ENCODE measurements at regions not wholly inside any gene's neighbourhood (a gene's known extent, or its start where the extent isn't known, plus 50 kb on each side); places are given as distances from the start of the nearest gene placed in this dataset.
"Not testable (repeated sequence)": the region's sequence is repeated elsewhere in the genome, so short reads cannot be mapped to it uniquely, and the experiment has no call there.

DNA sequence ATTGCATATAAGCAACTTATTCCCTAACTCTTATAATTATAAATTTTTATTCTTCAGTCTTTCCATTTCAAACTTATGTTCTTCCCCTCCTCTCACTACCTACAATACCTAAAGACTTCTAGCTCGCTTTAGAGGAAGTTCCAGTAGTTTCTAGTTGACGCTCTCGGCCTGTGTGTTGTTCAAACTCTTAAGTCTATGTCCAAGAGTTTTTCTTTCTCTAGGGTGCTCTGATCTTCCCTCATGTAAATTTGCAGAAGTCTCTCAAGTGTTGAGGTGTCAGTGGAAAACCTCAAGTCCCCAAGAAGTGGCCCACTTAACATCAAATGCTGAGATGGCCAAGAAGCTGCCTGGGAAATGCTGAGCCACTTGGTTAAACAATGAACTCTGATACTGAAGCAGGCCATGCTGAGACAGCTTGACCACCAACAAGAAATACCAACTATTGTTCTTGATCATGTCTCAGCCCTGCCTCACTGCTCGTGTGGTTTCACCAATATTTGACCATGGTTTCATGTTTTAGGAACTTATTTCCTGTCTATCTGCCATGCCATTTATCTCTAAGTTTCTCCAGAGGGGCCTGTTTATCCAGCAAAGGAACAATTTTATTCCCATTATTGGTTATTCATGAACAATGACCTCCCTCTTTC is 100.9 kb upstream of the TCF21 start:
- H3K27me3 ChIP-seq: no peaks in the 10 kb centered on the region
- no peaks in the 10 kb centered on the region for H3K9me3 ChIP-seq
- no peak for ATAC-seq
- 85 to 88% methylated on average over 4 of the region's 4 CpGs for WGBS, 2 donors (ENCODE audit: low coverage in 1 of 2)
- H3K4me3 ChIP-seq: no peak overlapping the region
- TF ChIP-seq EP300 (IDR thresholded peaks at IDR 0.05) (no peak), POLR2A (IDR thresholded peaks at IDR 0.05) (no peak), POLR2AphosphoS5 (IDR thresholded peaks at IDR 0.05) (no peak)
- TF ChIP-seq, protein P1, sequence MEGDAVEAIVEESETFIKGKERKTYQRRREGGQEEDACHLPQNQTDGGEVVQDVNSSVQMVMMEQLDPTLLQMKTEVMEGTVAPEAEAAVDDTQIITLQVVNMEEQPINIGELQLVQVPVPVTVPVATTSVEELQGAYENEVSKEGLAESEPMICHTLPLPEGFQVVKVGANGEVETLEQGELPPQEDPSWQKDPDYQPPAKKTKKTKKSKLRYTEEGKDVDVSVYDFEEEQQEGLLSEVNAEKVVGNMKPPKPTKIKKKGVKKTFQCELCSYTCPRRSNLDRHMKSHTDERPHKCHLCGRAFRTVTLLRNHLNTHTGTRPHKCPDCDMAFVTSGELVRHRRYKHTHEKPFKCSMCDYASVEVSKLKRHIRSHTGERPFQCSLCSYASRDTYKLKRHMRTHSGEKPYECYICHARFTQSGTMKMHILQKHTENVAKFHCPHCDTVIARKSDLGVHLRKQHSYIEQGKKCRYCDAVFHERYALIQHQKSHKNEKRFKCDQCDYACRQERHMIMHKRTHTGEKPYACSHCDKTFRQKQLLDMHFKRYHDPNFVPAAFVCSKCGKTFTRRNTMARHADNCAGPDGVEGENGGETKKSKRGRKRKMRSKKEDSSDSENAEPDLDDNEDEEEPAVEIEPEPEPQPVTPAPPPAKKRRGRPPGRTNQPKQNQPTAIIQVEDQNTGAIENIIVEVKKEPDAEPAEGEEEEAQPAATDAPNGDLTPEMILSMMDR (IDR thresholded peaks at IDR 0.05): no peak
- H3K36me3 ChIP-seq: no peaks in the 10 kb centered on the region
- H3K27ac ChIP-seq: no peak overlapping the region
- no peaks in the 10 kb centered on the region for H3K4me1 ChIP-seq

DNA sequence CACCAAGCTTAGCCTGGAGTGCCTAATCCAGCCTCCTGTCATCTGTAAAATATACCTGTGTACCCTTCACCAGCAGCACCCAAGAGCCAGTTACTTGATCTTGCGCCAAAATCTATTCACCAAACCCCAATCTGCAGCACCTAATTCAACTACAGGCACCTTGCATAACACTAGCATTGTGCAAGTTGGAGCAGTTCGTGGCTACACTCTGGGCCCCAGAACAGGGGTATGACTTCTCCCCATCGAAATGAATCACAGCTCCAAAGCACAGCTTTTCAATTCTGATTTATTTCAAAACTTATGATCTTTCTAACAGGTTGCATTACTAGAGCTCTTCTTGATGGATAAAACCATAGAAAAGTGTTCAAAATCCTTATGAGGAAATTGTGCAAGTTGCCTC is 100.4 kb upstream of the TCF21 start:
- Histone ChIP-seq H3K4me3 (no peak overlapping the region), H3K36me3 (no peaks in the 10 kb centered on the region), H3K27me3 (no peaks in the 10 kb centered on the region), H3K9me3 (no peaks in the 10 kb centered on the region), H3K4me1 (no peaks in the 10 kb centered on the region), H3K27ac (no peak overlapping the region)
- TF ChIP-seq EP300 (IDR thresholded peaks at IDR 0.05) (no peak), POLR2A (IDR thresholded peaks at IDR 0.05) (no peak), POLR2AphosphoS5 (IDR thresholded peaks at IDR 0.05) (no peak)
- TF ChIP-seq, protein P1 (IDR thresholded peaks at IDR 0.05): no peak
- 93 to 97% methylated on average over 2 to 3 of the region's 3 CpGs for WGBS, 2 donors (ENCODE audit: low coverage in 1 of 2)
- no peak for ATAC-seq

DNA sequence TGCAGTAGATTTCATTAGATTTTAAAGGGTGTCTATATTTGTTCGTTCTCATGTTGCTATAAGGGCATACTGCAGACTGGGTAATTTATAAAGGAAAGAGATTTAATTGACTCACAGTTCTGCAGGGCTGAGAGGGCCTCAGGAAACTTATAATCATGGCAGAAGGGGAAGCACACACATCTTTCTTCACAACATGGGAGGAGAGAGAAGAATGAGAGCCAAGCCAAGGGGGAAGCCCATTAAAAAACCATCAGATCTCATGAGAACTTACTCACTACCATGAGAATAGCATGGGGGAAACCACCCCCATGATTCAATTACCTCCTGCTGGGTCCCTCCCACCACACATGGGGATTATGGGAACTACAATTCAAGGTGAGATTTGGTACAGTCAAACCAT is 99.5 kb upstream of the TCF21 start:
- ATAC-seq, H3K27ac ChIP-seq, H3K4me3 ChIP-seq, H3K27me3 ChIP-seq, H3K9me3 ChIP-seq, H3K4me1 ChIP-seq, H3K36me3 ChIP-seq: not testable (repeated sequence)
- WGBS, 2 donors (ENCODE audit: low coverage in 1 of 2): 88 to 100% methylated on average over 1 of the region's 1 CpG

DNA sequence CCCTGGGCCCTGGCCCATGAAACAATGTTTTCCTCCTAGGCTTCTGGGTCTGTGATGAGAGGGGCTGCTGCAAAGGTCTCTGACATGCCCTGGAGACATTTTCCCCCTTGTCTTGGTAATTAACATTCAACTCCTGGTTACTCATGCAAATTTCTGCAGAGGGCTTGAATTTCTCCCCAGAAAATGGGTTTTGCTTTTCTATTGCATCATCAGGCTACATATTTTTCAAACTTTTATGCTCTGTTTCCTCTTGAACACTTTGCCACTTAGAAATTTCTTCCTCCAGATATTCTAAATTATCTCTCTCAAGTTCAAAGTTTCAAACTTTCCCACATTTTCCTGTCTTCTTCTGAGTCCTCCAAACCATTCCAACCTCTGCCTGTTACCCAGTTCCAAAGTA is 98.2 kb upstream of the TCF21 start:
- H3K27ac ChIP-seq, H3K4me1 ChIP-seq, ATAC-seq, H3K36me3 ChIP-seq, H3K9me3 ChIP-seq, H3K4me3 ChIP-seq, H3K27me3 ChIP-seq: not testable (repeated sequence)

DNA sequence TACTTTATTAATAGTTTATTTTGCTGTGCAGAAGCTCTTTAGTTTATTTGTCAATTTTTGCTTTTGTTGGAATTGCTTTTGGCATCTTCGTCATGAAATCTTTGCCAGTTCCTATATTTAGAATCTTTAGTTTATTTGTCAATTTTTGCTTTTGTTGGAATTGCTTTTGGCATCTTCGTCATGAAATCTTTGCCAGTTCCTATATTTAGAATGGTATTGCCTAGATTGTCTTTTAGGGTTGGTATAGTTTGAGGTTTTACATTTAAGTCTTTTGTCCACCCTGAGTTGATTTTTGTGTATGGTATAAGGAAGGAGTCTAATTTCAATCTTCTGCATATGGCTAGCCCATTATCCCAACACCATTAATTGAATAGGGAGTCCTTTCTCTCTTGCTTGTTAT is 93.9 kb upstream of the TCF21 start:
- not testable (repeated sequence) for ATAC-seq, H3K36me3 ChIP-seq, H3K27me3 ChIP-seq, H3K27ac ChIP-seq, H3K4me3 ChIP-seq, H3K9me3 ChIP-seq, H3K4me1 ChIP-seq
- 71 to 82% methylated on average over 2 of the region's 2 CpGs for WGBS, 2 donors (ENCODE audit: low coverage in 1 of 2)

DNA sequence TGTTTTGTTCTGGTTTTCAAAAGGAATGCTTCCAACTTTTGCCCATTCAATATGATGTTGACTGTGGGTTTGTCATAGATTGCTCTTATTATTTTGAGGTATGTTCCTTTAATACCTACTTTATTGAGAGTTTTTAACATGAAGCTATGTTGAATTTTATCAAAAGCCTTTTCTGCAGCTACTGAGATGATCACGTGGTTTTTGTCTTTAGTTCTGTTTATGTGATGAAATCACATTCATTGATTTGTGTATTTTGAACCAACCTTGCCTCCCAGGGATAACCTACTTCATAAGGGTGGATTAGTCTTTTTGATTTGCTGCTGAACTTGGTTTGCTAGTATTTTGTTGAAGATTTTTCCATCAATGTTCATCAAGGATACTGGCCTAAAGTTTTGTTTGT is 92.7 kb upstream of the TCF21 start:
- WGBS, 2 donors (ENCODE audit: low coverage in 1 of 2): 44 to 86% methylated on average over 1 of the region's 1 CpG
- no peaks in the 10 kb centered on the region for H3K36me3 ChIP-seq
- H3K27ac ChIP-seq: no peak overlapping the region
- no peak overlapping the region for H3K4me3 ChIP-seq
- ATAC-seq: no peak
- H3K4me1 ChIP-seq: no peaks in the 10 kb centered on the region
- no peaks in the 10 kb centered on the region for H3K27me3 ChIP-seq
- peaks cover 0 to 7% (median 0%) of the 10 kb centered on the region in 3 donors for H3K9me3 ChIP-seq
- TF ChIP-seq POLR2AphosphoS5 (IDR thresholded peaks at IDR 0.05) (no peak), POLR2A (IDR thresholded peaks at IDR 0.05) (no peak)

DNA sequence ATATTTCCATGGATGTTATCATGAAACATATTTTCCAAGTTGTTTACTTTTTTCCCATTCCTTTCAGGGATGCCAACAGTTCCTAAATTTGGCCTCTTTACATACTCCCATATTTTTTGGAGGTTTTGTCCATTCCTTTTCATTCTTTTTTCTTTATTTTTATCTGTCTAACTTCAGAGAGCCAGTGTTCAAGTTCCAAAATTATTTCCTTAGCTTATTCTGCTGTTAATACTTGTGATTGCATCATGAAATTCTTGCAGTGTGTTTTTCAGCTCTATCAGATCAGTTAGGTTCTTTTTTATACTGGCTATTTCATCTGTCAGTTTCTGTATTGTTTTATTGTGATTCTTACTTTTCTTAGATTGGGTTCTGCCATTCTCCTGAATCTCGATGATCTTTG is 89.9 kb upstream of the TCF21 start:
- TF ChIP-seq, protein P1 (IDR thresholded peaks at IDR 0.05): no peak
- TF ChIP-seq POLR2AphosphoS5 (IDR thresholded peaks at IDR 0.05): no peak
- no peak for TF ChIP-seq POLR2A (IDR thresholded peaks at IDR 0.05)
- TF ChIP-seq EP300 (IDR thresholded peaks at IDR 0.05): no peak
- no peak for ATAC-seq
- H3K36me3 ChIP-seq: no peaks in the 10 kb centered on the region
- 75% methylated on average over 1 of the region's 1 CpG; no CpG with 5 or more reads in 1 of the 2 donors for WGBS, 2 donors (ENCODE audit: low coverage in 1 of 2)
- H3K4me1 ChIP-seq: no peaks in the 10 kb centered on the region
- H3K27ac ChIP-seq: no peak overlapping the region
- H3K9me3 ChIP-seq: peaks cover 0 to 7% (median 0%) of the 10 kb centered on the region in 3 donors
- H3K27me3 ChIP-seq: no peaks in the 10 kb centered on the region
- H3K4me3 ChIP-seq: no peak overlapping the region

Measured in gastroesophageal sphincter (tissue), 4 donors.